Endothelial cell of umbilical vein (primary cell): ENCODE measurements at regions not wholly inside any gene's neighbourhood (a gene's known extent, or its start where the extent isn't known, plus 50 kb on each side); places are given as distances from the start of the nearest gene placed in this dataset.
A peak's percentile ranks its signal among the peaks of the same experiment; 100 is the strongest.

ENCODE experiments used
- BruUV-seq: library from RNA; stranded (reverse); fragments of 400-500 nt; replicated peaks from 2 replicates; lab custom pipeline; 2021; lab: Mats Ljungman, UMichigan
- CTCF ChIA-PET: fragments of 300-600, 350-600 bp; sonication (Branson Sonifier 250); formaldehyde crosslinking; loops from one replicate; lab custom pipeline; 2021; ENCODE audit warnings: antibody characterized with exemption, inconsistent platforms; lab: Charles Lee
- POLR2A ChIA-PET: fragments of 300-600, 350-600 bp; sonication (Branson Sonifier 250); formaldehyde crosslinking; loops from one replicate; lab custom pipeline; 2021; ENCODE audit warnings: antibody characterized with exemption, inconsistent platforms; lab: Charles Lee
- DNase-seq: peaks from one replicate; pipeline ENCODE4 v3.0.0-alpha.2; 2011; ENCODE audit warnings: low read depth, low spot score
- FAIRE-seq: peaks from 2 replicates; lab custom pipeline; 2011; peaks lifted over from hg19 to GRCh38; lab: Jason Lieb, UNC
- H2AFZ ChIP-seq: 2 replicates; pipeline ENCODE4 v1.6.0; 2012; ENCODE audit warnings: low read depth, low read length, control low read depth, inconsistent platforms
- H3K27ac ChIP-seq: 2 replicates; pipeline ENCODE4 v1.5.1; 2011; ENCODE audit warnings: low read depth, mild to moderate bottlenecking, control low read depth, low read length, moderate library complexity; ENCODE audit not compliant: insufficient read depth
- H3K27me3 ChIP-seq, 2 experiments: 2 replicates each; pipeline versions ENCODE4 v1.6.0 to v1.6.1; 2011; ENCODE audit warnings: low read length in 2 of 2, mixed read lengths in 1 of 2; ENCODE audit not compliant: control insufficient read depth in 2 of 2, insufficient read depth in 2 of 2
- H3K36me3 ChIP-seq, 2 experiments: 2 replicates in 1 of 2; 3 replicates in 1 of 2; pipeline ENCODE4 v1.5.1; 2011; ENCODE audit warnings: low read length in 2 of 2, mild to moderate bottlenecking in 1 of 2, moderate library complexity in 1 of 2; ENCODE audit not compliant: control insufficient read depth in 2 of 2, insufficient read depth in 2 of 2; ENCODE audit errors: extremely low read depth in 1 of 2
- H3K4me1 ChIP-seq: 3 replicates; pipeline ENCODE4 v1.5.1; 2011; ENCODE audit warnings: mild to moderate bottlenecking, low read length; ENCODE audit not compliant: control insufficient read depth, insufficient read depth; ENCODE audit errors: extremely low read depth
- H3K4me2 ChIP-seq: 2 replicates; pipeline ENCODE4 v1.6.1; 2011; ENCODE audit warnings: low read length, control low read depth, mixed read lengths; ENCODE audit not compliant: insufficient read depth
- H3K4me3 ChIP-seq, 3 experiments: fragments of 200-600 bp in 1 of 3; sonication (generic), shearing (Covaris generic) in 1 of 3; replicated peaks in 1 of 3; 2 replicates each; pipeline ENCODE4 v1.5.1; 2011 to 2016; ENCODE audit warnings: control low read depth in 3 of 3, low read length in 3 of 3, mild to moderate bottlenecking in 2 of 3, inconsistent platforms in 1 of 3, low read depth in 1 of 3, moderate library complexity in 1 of 3; ENCODE audit not compliant: insufficient read depth in 1 of 3
- H3K79me2 ChIP-seq: 2 replicates; pipeline ENCODE4 v1.6.0; 2012; ENCODE audit warnings: low read length, inconsistent platforms; ENCODE audit not compliant: control insufficient read depth, insufficient read depth
- H3K9ac ChIP-seq: replicated peaks from 2 replicates; pipeline ENCODE3; 2011; ENCODE audit warnings: low read length, control low read depth; ENCODE audit not compliant: insufficient read depth; ENCODE audit errors: extremely low read depth
- H3K9me1 ChIP-seq: replicated peaks from 3 replicates; pipeline ENCODE4 v1.6.0; 2011; ENCODE audit warnings: mild to moderate bottlenecking, low read length; ENCODE audit not compliant: control insufficient read depth, insufficient read depth; ENCODE audit errors: extremely low read depth
- H3K9me3 ChIP-seq: replicated peaks from 2 replicates; pipeline ENCODE4 v1.5.1; 2012; ENCODE audit warnings: low read length, inconsistent platforms; ENCODE audit not compliant: control insufficient read depth, insufficient read depth
- H4K20me1 ChIP-seq: replicated peaks from 2 replicates; pipeline ENCODE3; 2011; ENCODE audit warnings: mild to moderate bottlenecking, low read length; ENCODE audit not compliant: control insufficient read depth, insufficient read depth; ENCODE audit errors: extremely low read depth
- EZH2 ChIP-seq: IDR thresholded peaks from 2 replicates; pipeline ENCODE4 v1.6.1; 2012; ENCODE audit warnings: borderline replicate concordance, low read depth, mild to moderate bottlenecking, moderate library complexity, low read length, inconsistent platforms; ENCODE audit not compliant: severe bottlenecking
- FOS ChIP-seq: IDR thresholded peaks from 2 replicates; pipeline ENCODE4 v1.6.1; 2011; ENCODE audit warnings: mild to moderate bottlenecking, low read length, moderate library complexity, borderline replicate concordance; ENCODE audit not compliant: insufficient read depth
- GATA2 ChIP-seq: IDR thresholded peaks from 2 replicates; pipeline ENCODE4 v1.7.0; 2011; ENCODE audit warnings: low read depth, mild to moderate bottlenecking, moderate library complexity, mixed read lengths, low read length; ENCODE audit not compliant: insufficient read length, insufficient read depth
- JUN ChIP-seq: IDR thresholded peaks from 2 replicates; pipeline ENCODE4 v1.6.1; 2011; ENCODE audit warnings: borderline replicate concordance, low read depth; ENCODE audit not compliant: insufficient read length, insufficient read depth
- MYC ChIP-seq: IDR thresholded peaks from one replicate; pipeline ENCODE4 v1.6.1; 2011; ENCODE audit warnings: mild to moderate bottlenecking, low read depth, low read length
- POLR2A ChIP-seq: IDR thresholded peaks from 2 replicates; pipeline ENCODE4 v1.6.1; 2012; ENCODE audit warnings: low read depth, mild to moderate bottlenecking, control low read depth, low read length
- POLR2AphosphoS5 ChIP-seq: IDR thresholded peaks from 2 replicates; pipeline ENCODE4 v1.6.1; 2012; ENCODE audit warnings: low read depth, mild to moderate bottlenecking, control low read depth, low read length, moderate library complexity; ENCODE audit not compliant: insufficient read depth
- dilution Hi-C: fragments of 300-500 bp; cut with MboI; formaldehyde crosslinking; loops from one replicate; pipeline ENCODE4 v1.15.0; 2019; ENCODE audit warnings: low sequenced_read_pairs; ENCODE audit not compliant: extremely low pct_ligation_motif_present
- intact Hi-C: fragments of 100-400 bp; cut with micrococcal nuclease; formaldehyde crosslinking; loops from one replicate; pipeline ENCODE4 v1.10.0; 2022
- TF ChIP-seq, protein P1 (sequence below), 2 donors: IDR thresholded peaks; 1 replicate in 1 of 2; 2 replicates in 1 of 2; pipeline ENCODE4 v1.5.1; 2011; ENCODE audit warnings: low read length in 2 of 2, mild to moderate bottlenecking in 2 of 2, moderate library complexity in 2 of 2, control low read depth in 1 of 2, inconsistent platforms in 1 of 2, low read depth in 1 of 2; ENCODE audit not compliant: insufficient read depth in 1 of 2; ENCODE audit errors: extremely low read depth in 1 of 2
- TF ChIP-seq, protein P2 (sequence below): IDR thresholded peaks from 2 replicates; pipeline ENCODE4 v1.6.1; 2011; ENCODE audit not compliant: insufficient read depth, insufficient read length

DNA sequence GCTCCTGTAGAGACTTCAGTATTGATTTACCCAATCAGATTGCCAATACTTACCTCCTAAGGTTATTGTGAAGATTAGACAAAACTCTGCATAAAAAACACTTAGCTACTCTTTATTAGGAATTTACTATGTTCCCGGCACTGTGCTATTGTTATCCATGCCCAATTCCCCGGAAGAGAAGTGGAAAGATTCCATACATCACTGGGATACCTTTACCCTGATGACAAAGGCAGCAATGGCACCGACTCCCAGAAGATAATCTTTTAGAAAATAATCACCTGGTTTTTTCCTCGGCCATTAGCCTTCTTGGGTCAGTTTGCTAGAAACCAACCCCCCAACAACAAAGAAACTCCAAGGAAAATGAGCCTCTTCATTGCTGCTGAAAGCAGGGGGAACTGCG, 226.0 kb downstream of the SNX18 start:
- ChIA-PET CTCF (interaction anchor here (1.0 to 4.0 kb wide), 7 partner anchors 9 to 225 kb away, joined by 3 to 29 read pairs (median 8); partner anchors contain the start of gene SNX18), POLR2A (no interaction called here)
- Histone ChIP-seq H3K36me3 (no peaks in the 10 kb centered on the region), H3K4me1 (peaks cover 20% of the 10 kb centered on the region), H3K4me2 (no peak overlapping the region), H3K9me1 (no peaks in the 10 kb centered on the region), H3K79me2 (no peaks in the 10 kb centered on the region), H4K20me1 (no peaks in the 10 kb centered on the region), H3K4me3 (no peak overlapping the region), H3K9me3 (no peaks in the 10 kb centered on the region), H3K9ac (no peak overlapping the region), H2AFZ (peak overlapping the region; percentile 55), H3K27me3 (no peaks in the 10 kb centered on the region), H3K27ac (peak overlapping the region; percentile 46)
- no peak for FAIRE-seq
- BruUV-seq = no TSS peak
- DNase-seq = no peak
- intact Hi-C loops = loop anchor here (2.0 kb wide), 1 partner anchor 101 kb away; no protein-coding TSS in a partner anchor
- dilution Hi-C loops = no loop called here
- TF ChIP-seq POLR2A = no peak

DNA sequence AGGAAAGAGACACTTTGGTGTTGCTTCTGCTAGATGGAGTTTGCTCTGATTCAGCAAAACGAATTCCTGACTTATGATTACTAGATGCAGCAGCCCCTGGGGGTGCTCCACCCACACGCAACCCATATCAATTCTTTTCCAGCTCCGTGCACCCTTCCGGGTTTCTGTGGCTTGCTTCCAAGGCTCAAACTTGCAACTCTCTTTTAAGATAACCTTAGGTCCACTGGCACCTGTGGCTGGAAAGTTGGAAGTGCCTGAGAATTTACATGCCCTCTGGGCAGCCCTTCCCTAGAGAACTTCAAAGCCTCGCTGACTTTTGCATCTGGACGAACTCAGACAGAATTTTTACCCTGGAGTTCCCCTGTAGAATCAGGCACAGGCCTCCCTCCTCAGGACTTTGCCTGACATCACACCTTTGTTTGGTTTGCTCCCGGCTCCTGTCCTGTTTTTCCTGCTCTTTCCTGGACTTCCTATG, 224.9 kb downstream of the SNX18 start:
- H4K20me1 ChIP-seq = no peaks in the 10 kb centered on the region
- no peak for TF ChIP-seq EZH2
- TF ChIP-seq, protein P1, sequence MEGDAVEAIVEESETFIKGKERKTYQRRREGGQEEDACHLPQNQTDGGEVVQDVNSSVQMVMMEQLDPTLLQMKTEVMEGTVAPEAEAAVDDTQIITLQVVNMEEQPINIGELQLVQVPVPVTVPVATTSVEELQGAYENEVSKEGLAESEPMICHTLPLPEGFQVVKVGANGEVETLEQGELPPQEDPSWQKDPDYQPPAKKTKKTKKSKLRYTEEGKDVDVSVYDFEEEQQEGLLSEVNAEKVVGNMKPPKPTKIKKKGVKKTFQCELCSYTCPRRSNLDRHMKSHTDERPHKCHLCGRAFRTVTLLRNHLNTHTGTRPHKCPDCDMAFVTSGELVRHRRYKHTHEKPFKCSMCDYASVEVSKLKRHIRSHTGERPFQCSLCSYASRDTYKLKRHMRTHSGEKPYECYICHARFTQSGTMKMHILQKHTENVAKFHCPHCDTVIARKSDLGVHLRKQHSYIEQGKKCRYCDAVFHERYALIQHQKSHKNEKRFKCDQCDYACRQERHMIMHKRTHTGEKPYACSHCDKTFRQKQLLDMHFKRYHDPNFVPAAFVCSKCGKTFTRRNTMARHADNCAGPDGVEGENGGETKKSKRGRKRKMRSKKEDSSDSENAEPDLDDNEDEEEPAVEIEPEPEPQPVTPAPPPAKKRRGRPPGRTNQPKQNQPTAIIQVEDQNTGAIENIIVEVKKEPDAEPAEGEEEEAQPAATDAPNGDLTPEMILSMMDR (IDR thresholded peaks at IDR 0.05; ENCODE audit: extremely low read depth in 1 of 2, insufficient read depth in 1 of 2, low read depth in 1 of 2, low read length in 2 of 2) = no peak
- TF ChIP-seq, protein P2, sequence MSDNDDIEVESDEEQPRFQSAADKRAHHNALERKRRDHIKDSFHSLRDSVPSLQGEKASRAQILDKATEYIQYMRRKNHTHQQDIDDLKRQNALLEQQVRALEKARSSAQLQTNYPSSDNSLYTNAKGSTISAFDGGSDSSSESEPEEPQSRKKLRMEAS = no peak
- no peak for TF ChIP-seq GATA2
- no peak for TF ChIP-seq POLR2AphosphoS5
- TF ChIP-seq POLR2A = no peak
- TF ChIP-seq FOS = no peak
- no peak for TF ChIP-seq MYC
- no peak for TF ChIP-seq JUN
- no peaks in the 10 kb centered on the region for H3K79me2 ChIP-seq
- CTCF ChIA-PET = interaction anchor here (1.0 to 4.0 kb wide), 5 partner anchors 102 to 224 kb away, joined by 3 to 29 read pairs (median 8); partner anchors contain the start of gene SNX18
- no TSS peak for BruUV-seq
- peak; percentile 55 for DNase-seq
- peak; percentile 77 for FAIRE-seq
- H3K9ac ChIP-seq = no peak overlapping the region
- POLR2A ChIA-PET = interaction anchor here (0.8 kb wide), 1 partner anchor 224 kb away, joined by 3 read pairs; no protein-coding TSS in a partner anchor
- no peaks in the 10 kb centered on the region for H3K9me1 ChIP-seq
- no peak overlapping the region for H3K27ac ChIP-seq
- intact Hi-C loops (loop anchor here (1.0 to 2.0 kb wide), 3 partner anchors 65 to 225 kb away; partner anchors contain the start of gene SNX18), dilution Hi-C loops (no loop called here)
- H3K4me1 ChIP-seq = peaks cover 25% of the 10 kb centered on the region
- H2AFZ ChIP-seq = peak overlapping the region; percentile 58
- H3K36me3 ChIP-seq = no peaks in the 10 kb centered on the region
- H3K4me3 ChIP-seq = no peak overlapping the region
- H3K27me3 ChIP-seq = no peaks in the 10 kb centered on the region
- no peaks in the 10 kb centered on the region for H3K9me3 ChIP-seq
- H3K4me2 ChIP-seq = no peak overlapping the region
